GM21619 (cell line): ENCODE measurements at regions not wholly inside any gene's neighbourhood (a gene's known extent, or its start where the extent isn't known, plus 50 kb on each side); places are given as distances from the start of the nearest gene placed in this dataset.
"Not testable (repeated sequence)": the region's sequence is repeated elsewhere in the genome, so short reads cannot be mapped to it uniquely, and the experiment has no call there.

Experiments used
- ATAC-seq: cut with Tn5 transposase; IDR thresholded peaks from one replicate; pipeline ENCODE4 v1.9.1; 2021; ENCODE audit not compliant: unreplicated experiment

- no peak for ATAC-seq
These were observed 180.4 kb downstream of the SMAD6 start for GRCh38 chr15:66882251-66883020.

- ATAC-seq, result no peak
These were observed 181.4 kb downstream of the SMAD6 start for GRCh38 chr15:66883284-66883911.

GRCh38 chr15:66884115-66884622, 181.2 kb upstream of the SMAD3 start:
- ATAC-seq, result no peak

- no peak for ATAC-seq
These were observed 180.7 kb upstream of the SMAD3 start for GRCh38 chr15:66884661-66885237.

GRCh38 chr15:66885281-66885915, 180.0 kb upstream of the SMAD3 start:
- ATAC-seq, result no peak

- no peak for ATAC-seq
These were observed 179.1 kb upstream of the SMAD3 start for GRCh38 chr15:66886241-66886675.

- ATAC-seq, result no peak
These were observed 178.6 kb upstream of the SMAD3 start for GRCh38 chr15:66886686-66887273.

GRCh38 chr15:66889298-66889697, 176.1 kb upstream of the SMAD3 start:
- ATAC-seq, result not testable (repeated sequence)

GRCh38 chr15:66891776-66892175, 173.6 kb upstream of the SMAD3 start:
- ATAC-seq, result no peak

GRCh38 chr15:66893294-66893693, 172.1 kb upstream of the SMAD3 start:
- no peak for ATAC-seq

- no peak for ATAC-seq
These were observed 171.0 kb upstream of the SMAD3 start for GRCh38 chr15:66894363-66894762.

GRCh38 chr15:66894986-66895780, 170.2 kb upstream of the SMAD3 start:
- ATAC-seq, result no peak

GRCh38 chr15:66895794-66896453, 169.5 kb upstream of the SMAD3 start:
- no peak for ATAC-seq

- no peak for ATAC-seq
These were observed 168.8 kb upstream of the SMAD3 start for GRCh38 chr15:66896611-66897010.

GRCh38 chr15:66897416-66897815, 168.0 kb upstream of the SMAD3 start:
- no peak for ATAC-seq

GRCh38 chr15:66897971-66898370, 167.4 kb upstream of the SMAD3 start:
- ATAC-seq, result no peak

GRCh38 chr15:66898656-66899386, 166.6 kb upstream of the SMAD3 start:
- no peak for ATAC-seq

- no peak for ATAC-seq
These were observed 165.6 kb upstream of the SMAD3 start for GRCh38 chr15:66899555-66900350.
